Activated CD4-positive, alpha-beta T cell treated with anti-CD3 and anti-CD28 coated beads for 24 hours (primary cell): ENCODE measurements at regions not wholly inside any gene's neighbourhood (a gene's known extent, or its start where the extent isn't known, plus 50 kb on each side); places are given as distances from the start of the nearest gene placed in this dataset.
A peak's percentile ranks its signal among the peaks of the same experiment; 100 is the strongest.

Source experiments
- DNase-seq, 2 donors: peaks; one replicate each; pipeline ENCODE4 v3.0.0-alpha.2; 2020; ENCODE audit warnings: low read depth in 2 of 2

- DNase-seq: no peak
These were observed 90.2 kb upstream of the RESF1 start for GRCh38 chr12:31868965-31869364.

- no peak for DNase-seq
These were observed 91.9 kb upstream of the RESF1 start for GRCh38 chr12:31867292-31867691.

DNA sequence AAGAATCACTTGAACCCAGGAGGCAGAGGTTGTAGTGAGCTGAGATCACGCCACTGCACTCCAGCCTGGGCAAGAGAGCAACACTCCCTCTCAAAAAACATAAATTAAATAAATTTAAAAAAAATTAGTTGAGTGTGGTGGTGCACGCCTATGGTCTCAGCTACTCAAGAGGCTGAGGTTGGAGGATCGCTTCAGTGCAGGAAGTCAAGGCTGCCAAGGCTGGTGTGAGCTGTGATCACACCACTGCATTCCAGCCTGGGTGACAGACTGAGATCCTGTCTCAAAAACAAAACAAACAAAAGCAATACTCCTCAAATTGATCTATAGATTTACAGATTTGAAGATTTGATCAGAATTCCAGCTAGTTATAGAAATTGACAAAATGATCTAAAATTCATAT is 92.7 kb upstream of the RESF1 start:
- DNase-seq: no peak

DNA sequence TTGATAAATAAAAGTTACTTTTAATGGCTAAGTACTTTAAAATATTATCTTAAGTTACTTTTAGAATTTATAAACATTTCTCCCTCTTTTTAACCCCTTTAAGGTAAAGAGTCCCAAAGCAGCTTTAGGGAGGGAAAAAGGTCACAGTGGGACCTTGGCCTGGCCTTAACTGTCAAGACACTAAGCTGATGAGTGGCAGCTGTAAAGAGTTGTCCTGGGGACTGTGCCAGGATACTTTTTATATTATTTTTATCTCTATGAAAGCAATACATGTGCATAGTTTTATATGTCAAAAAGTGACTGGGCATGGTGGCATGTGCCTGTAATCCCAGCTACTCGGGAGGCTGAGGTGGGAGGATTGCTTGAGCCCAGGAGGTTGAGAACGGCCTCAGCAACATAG is 94.2 kb upstream of the RESF1 start:
- DNase-seq: no peak

- DNase-seq: no peak
These were observed 97.9 kb upstream of the RESF1 start for GRCh38 chr12:31861360-31861759.

- DNase-seq: no peak
These were observed 98.8 kb upstream of the RESF1 start for GRCh38 chr12:31860401-31860800.

GRCh38 chr12:31859232-31859977 is 99.8 kb upstream of the RESF1 start:
- no peak for DNase-seq

- DNase-seq: no peak
These were observed 103.8 kb upstream of the RESF1 start for GRCh38 chr12:31855427-31855826.

GRCh38 chr12:31853977-31854376 is 105.2 kb upstream of the RESF1 start:
- no peak for DNase-seq

- no peak for DNase-seq
These were observed 105.7 kb upstream of the RESF1 start for GRCh38 chr12:31853520-31853919.

DNA sequence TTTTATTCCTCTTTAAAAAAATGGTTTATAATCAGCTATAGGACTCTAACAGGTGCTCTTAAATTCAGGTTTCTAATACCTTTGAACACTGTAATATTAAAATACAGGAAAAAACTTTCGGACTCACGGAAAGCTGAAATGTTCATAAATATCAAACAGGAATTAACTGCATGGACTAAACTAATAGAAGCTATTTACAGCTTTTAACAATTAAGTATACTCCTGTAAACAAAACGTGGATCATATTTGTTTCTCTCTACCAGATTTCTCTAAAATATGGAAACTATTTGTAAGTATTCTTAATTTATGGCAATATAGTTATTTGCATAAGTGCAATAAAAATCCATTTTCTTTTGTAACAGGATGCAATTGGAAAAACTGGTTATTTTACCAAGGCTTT is 108.9 kb upstream of the RESF1 start:
- no peak for DNase-seq

- no peak for DNase-seq
These were observed 110.0 kb upstream of the RESF1 start for GRCh38 chr12:31849090-31849687.

GRCh38 chr12:31846405-31846804 is 112.8 kb upstream of the RESF1 start:
- no peak for DNase-seq

DNA sequence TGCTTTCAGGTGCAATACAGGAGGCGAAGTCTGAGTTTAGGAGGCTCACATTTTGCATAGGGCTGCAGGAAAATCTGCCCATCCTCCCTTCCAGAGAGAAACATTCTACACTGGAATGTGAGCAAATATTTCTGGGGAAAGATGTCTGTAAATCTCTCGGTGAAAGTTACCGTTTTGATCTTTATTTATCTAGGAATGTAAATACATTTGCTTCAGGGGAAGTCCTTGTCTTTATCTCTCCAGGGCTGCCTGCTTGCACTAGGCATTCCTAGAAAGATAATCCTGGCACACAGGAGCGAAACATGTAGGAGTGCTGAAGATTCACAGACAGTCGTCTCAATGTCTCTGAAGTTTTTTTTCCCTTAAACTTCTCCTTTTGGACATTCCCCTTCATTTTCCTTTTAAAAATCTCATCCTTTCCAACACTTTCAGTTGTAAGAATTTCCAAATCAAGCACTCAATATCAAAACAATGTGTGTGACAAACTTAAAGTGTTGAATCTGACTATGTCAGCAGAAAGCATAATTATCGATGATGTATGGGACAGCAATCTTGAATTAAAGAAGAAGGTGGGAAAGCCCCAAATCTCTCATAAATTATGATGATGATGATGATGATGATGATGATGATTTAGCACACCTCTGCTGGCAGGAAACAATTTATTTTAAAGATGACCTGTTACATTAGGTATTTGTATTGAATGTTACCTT is 113.4 kb upstream of the RESF1 start:
- no peak for DNase-seq

GRCh38 chr12:31843398-31844095 is 114.7 kb upstream of the AMN1 start:
- no peak for DNase-seq

DNA sequence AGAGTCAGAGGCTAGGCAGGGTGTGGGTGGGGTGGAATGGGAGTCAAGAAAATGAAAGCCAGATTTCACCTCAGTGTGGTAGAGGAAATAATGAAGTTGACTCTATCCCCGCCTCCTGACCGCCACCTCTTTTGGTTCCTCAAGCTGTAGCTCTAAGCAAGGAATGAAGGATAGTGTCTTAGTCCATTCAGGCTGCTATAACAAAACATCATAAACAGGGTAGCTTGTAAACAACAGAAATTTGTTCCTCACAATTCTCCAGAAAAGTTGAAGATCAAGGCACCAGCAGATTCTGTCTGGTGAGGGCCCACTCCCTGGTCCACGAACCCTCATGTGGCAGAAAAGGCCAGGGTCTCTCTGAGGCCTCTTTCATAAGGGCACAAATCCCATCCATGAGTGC is 109.1 kb upstream of the AMN1 start:
- DNase-seq: no peak

GRCh38 chr12:31835276-31835882 is 106.6 kb upstream of the AMN1 start:
- no peak for DNase-seq

DNA sequence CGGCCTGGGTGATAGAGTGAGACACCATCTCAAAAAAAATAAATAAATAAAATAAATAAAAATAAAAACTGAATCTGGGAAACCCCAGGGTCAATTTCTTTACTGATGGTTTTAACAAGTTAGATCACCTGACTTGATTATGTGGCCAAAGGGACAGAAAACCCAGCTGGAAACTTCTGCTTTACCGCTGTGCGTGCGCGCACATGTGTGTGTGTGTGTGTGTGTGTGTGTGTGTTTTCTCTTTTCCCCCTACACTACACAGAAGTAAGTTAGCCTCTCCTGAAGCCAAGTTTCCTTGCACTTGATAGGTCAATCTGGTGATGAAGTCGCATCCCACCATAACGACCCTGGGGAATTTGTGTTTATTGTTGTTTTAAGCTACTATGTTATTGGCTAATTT is 105.3 kb upstream of the AMN1 start:
- DNase-seq: no peak

GRCh38 chr12:31832740-31833729 is 104.2 kb upstream of the AMN1 start:
- peak in 1 of 2 donors; percentile 5 for DNase-seq

DNA sequence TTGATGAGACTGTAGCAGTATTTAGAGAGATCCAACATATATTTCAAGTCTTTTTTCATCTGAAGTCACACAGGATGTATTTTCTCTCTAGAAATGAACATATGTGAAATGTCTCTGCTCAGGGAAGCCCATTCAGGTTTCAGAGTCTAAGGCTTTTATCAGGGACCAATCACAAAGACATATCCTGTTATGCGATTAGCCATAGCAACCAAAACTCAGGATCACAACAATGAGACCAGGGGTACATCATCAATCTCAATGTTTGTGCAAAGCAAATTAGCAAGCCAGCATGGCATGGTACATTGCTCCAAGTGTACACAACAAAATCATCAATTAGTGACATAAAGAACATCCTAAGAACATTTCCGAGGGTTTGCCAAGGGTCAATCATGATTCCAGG is 99.2 kb upstream of the AMN1 start:
- no peak for DNase-seq

DNA sequence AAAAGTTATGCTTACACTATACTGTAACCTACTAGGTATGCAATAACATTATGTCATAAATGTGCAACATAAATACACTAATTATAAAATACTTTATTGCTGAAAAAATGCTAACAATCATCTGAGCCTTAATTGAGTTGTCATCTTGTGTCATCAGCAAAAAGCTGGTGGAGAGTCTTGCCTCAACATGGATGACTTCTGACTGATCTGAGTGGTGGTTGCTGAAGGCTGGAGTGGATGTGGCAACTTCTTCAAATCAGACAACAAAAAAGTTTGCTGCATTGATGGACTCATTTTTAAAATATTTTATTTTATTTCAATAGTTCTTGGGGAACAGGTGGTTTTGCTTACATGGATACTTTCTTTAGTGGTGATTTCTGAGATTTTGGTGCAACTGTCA is 93.9 kb upstream of the AMN1 start:
- DNase-seq: no peak
